Stimulated activated memory B cell treated with anti-CD40 and anti-IgM and Interleukin-4, amounts not matched to agents 10 μg/mL and 1 μg/mL and 100 μg/mL, for 72 hours (primary cell): ENCODE measurements at regions not wholly inside any gene's neighbourhood (a gene's known extent, or its start where the extent isn't known, plus 50 kb on each side); places are given as distances from the start of the nearest gene placed in this dataset.

Experiments used
- ATAC-seq: fragments of 150-1000 bp; cut with Tn5 transposase; 2 replicates; pipeline ENCODE4 v1.10.0; 2021
- H3K27ac Mint-ChIP-seq: one replicate; pipeline ENCODE4 v1.8.0; 2022; ENCODE audit warnings: mild to moderate bottlenecking, mixed read lengths
- H3K27me3 Mint-ChIP-seq: one replicate; pipeline ENCODE4 v1.8.0; 2022; ENCODE audit warnings: mixed read lengths
- H3K36me3 Mint-ChIP-seq: one replicate; pipeline ENCODE4 v1.8.0; 2022; ENCODE audit warnings: mixed read lengths
- H3K4me1 Mint-ChIP-seq: one replicate; pipeline ENCODE4 v1.8.0; 2022; ENCODE audit warnings: mixed read lengths
- H3K4me3 Mint-ChIP-seq: one replicate; pipeline ENCODE4 v1.8.0; 2022; ENCODE audit warnings: mild to moderate bottlenecking, moderate library complexity, mixed read lengths
- H3K9me3 Mint-ChIP-seq: one replicate; pipeline ENCODE4 v1.8.0; 2022; ENCODE audit warnings: mixed read lengths

- Mint-ChIP-seq H3K27ac (no peak overlapping the region), H3K36me3 (no peaks in the 10 kb centered on the region), H3K27me3 (no peaks in the 10 kb centered on the region), H3K4me1 (no peaks in the 10 kb centered on the region), H3K4me3 (no peak overlapping the region), H3K9me3 (no peaks in the 10 kb centered on the region)
- ATAC-seq = no peak
These were observed 392.5 kb upstream of the KLHL29 start for GRCh38 chr2:22992441-22992840.

DNA sequence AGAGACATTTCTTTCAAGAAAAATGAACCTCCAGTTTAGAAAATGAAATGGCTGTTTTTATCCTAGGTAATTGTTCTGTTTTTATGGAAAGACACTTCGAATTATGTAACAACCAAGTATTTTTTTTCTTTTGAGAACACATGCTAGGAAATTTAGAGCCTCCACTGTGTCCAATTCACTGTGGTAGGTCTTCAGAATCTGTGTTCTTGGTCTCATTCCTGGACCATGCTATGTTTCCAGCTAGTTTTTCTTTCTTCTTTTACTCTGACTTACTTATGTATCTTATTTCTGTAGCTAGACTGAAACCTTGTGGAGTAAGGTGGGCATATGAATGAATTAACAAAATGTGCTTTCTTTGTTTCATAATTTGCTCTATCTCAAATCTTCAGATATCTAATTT, 391.7 kb upstream of the KLHL29 start:
- ATAC-seq = no peak
- Mint-ChIP-seq H3K9me3 (no peaks in the 10 kb centered on the region), H3K36me3 (no peaks in the 10 kb centered on the region), H3K27me3 (no peaks in the 10 kb centered on the region), H3K4me1 (no peaks in the 10 kb centered on the region), H3K4me3 (no peak overlapping the region), H3K27ac (no peak overlapping the region)

- H3K4me3 Mint-ChIP-seq = no peak overlapping the region
- H3K4me1 Mint-ChIP-seq = no peaks in the 10 kb centered on the region
- H3K9me3 Mint-ChIP-seq = no peaks in the 10 kb centered on the region
- H3K36me3 Mint-ChIP-seq = no peaks in the 10 kb centered on the region
- no peak overlapping the region for H3K27ac Mint-ChIP-seq
- peaks cover 7% of the 10 kb centered on the region for H3K27me3 Mint-ChIP-seq
- ATAC-seq = no peak
These were observed 389.4 kb upstream of the KLHL29 start for GRCh38 chr2:22995576-22995975.

GRCh38 chr2:22996911-22997310, 388.1 kb upstream of the KLHL29 start:
- no peak overlapping the region for H3K4me3 Mint-ChIP-seq
- H3K27me3 Mint-ChIP-seq = peaks cover 7% of the 10 kb centered on the region
- no peaks in the 10 kb centered on the region for H3K4me1 Mint-ChIP-seq
- no peaks in the 10 kb centered on the region for H3K9me3 Mint-ChIP-seq
- ATAC-seq = no peak
- H3K36me3 Mint-ChIP-seq = no peaks in the 10 kb centered on the region
- H3K27ac Mint-ChIP-seq = no peak overlapping the region

DNA sequence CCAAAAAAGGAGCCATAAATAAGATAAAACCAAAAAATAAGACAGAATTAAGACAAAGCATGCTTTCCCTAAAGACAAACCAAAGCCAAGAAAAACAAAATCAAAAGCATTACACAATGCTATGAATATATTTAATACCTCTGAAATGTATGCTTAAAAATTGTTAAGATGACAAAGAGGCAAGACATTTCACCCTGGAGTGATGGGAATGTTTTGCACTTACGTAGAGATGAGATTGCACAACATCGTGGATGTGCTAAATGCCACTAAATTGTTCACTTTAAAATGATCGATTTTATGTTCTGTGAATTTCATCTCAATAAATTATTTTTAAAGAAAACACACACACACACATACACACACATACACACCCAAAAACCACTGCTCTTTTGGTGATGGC, 386.6 kb upstream of the KLHL29 start:
- Mint-ChIP-seq H3K27me3 (peaks cover 7% of the 10 kb centered on the region), H3K27ac (no peak overlapping the region), H3K4me3 (no peak overlapping the region), H3K36me3 (no peaks in the 10 kb centered on the region), H3K9me3 (no peaks in the 10 kb centered on the region), H3K4me1 (no peaks in the 10 kb centered on the region)
- ATAC-seq = no peak

- Mint-ChIP-seq H3K27me3 (peaks cover 7% of the 10 kb centered on the region), H3K36me3 (no peaks in the 10 kb centered on the region), H3K9me3 (no peaks in the 10 kb centered on the region), H3K4me3 (no peak overlapping the region), H3K4me1 (no peaks in the 10 kb centered on the region), H3K27ac (no peak overlapping the region)
- ATAC-seq = no peak
These were observed 385.0 kb upstream of the KLHL29 start for GRCh38 chr2:22999951-23000350.

DNA sequence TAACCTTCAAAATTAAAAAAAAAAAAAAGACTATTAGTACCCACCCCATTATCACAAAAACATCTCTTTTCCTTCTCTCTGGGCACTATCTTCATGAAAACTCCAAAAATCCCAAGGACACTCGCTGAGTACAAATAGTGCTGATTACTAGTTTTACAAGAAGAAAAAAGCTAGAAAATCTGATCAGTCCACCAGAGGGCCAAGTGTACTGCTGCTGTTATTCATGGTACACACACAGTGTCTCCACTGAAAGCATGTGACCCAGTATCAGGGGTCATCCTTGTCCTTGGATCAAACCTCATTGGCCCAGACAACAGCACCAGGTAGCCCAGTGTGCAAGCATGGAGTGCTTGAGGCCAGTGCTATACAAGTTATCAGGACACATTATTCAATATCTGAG, 382.7 kb upstream of the KLHL29 start:
- no peak overlapping the region for H3K4me3 Mint-ChIP-seq
- H3K36me3 Mint-ChIP-seq = no peaks in the 10 kb centered on the region
- peaks cover 7% of the 10 kb centered on the region for H3K27me3 Mint-ChIP-seq
- ATAC-seq = no peak
- H3K9me3 Mint-ChIP-seq = no peaks in the 10 kb centered on the region
- H3K4me1 Mint-ChIP-seq = no peaks in the 10 kb centered on the region
- H3K27ac Mint-ChIP-seq = no peak overlapping the region

- Mint-ChIP-seq H3K4me3 (no peak overlapping the region), H3K9me3 (no peaks in the 10 kb centered on the region), H3K4me1 (no peaks in the 10 kb centered on the region), H3K27me3 (no peaks in the 10 kb centered on the region), H3K27ac (no peak overlapping the region), H3K36me3 (no peaks in the 10 kb centered on the region)
- ATAC-seq = no peak
These were observed 379.5 kb upstream of the KLHL29 start for GRCh38 chr2:23005469-23005868.

DNA sequence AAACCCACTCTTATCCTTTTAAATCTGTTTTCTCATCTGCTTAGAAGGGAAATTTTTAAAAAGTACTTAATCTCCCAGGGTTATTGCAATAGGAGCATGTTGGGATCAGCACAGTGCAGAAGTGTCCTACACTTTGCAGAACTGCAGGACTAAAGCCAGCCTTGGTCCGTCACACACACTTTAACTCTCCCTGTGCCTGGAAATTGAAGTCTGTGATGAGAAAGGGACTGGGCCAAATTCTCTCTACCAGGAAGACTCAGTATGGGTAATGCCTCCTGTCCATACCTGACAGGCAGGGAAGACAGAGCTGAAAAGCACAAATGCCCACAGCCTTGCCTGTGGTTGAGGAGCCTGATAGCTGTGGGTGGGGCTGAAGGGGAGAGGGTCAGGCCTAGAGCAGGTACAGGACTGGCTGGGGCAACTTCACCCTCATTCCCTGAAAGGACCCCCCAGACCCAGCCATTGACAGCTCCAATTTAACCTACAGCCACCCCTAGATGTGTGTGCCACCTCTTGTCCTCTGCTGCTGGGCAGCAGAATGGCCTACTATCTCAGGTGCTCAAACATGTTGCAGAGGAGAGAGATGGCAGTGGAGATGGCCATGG, 377.2 kb upstream of the KLHL29 start:
- ATAC-seq = peak; percentile 21
- Mint-ChIP-seq H3K4me1 (no peaks in the 10 kb centered on the region), H3K27ac (no peak overlapping the region), H3K27me3 (no peaks in the 10 kb centered on the region), H3K4me3 (no peak overlapping the region), H3K9me3 (no peaks in the 10 kb centered on the region), H3K36me3 (no peaks in the 10 kb centered on the region)

- no peaks in the 10 kb centered on the region for H3K27me3 Mint-ChIP-seq
- no peak overlapping the region for H3K27ac Mint-ChIP-seq
- H3K4me3 Mint-ChIP-seq = no peak overlapping the region
- no peaks in the 10 kb centered on the region for H3K9me3 Mint-ChIP-seq
- H3K4me1 Mint-ChIP-seq = no peaks in the 10 kb centered on the region
- ATAC-seq = no peak
- no peaks in the 10 kb centered on the region for H3K36me3 Mint-ChIP-seq
These were observed 376.5 kb upstream of the KLHL29 start for GRCh38 chr2:23008440-23008839.

DNA sequence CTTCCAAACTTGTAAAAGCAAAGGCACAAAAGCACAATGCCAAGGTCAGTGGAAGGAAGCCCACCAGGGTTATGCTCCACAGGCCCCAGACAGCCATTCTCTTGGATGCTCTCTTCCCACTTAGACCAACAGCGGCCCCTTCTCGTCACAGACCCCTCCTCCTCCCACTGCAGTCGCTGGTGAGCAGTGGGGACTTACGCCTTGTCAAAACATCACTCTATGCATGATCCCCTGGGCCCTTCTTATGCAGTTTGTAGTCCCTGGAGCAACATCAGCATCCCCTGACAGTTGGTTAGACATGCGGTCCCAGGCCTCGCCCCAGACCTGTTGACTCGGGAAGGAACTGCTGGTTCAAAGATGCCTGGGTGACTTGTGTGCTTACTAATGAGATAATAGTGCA, 376.0 kb upstream of the KLHL29 start:
- Mint-ChIP-seq H3K36me3 (no peaks in the 10 kb centered on the region), H3K27me3 (no peaks in the 10 kb centered on the region), H3K9me3 (no peaks in the 10 kb centered on the region), H3K4me3 (no peak overlapping the region), H3K4me1 (no peaks in the 10 kb centered on the region), H3K27ac (no peak overlapping the region)
- no peak for ATAC-seq

DNA sequence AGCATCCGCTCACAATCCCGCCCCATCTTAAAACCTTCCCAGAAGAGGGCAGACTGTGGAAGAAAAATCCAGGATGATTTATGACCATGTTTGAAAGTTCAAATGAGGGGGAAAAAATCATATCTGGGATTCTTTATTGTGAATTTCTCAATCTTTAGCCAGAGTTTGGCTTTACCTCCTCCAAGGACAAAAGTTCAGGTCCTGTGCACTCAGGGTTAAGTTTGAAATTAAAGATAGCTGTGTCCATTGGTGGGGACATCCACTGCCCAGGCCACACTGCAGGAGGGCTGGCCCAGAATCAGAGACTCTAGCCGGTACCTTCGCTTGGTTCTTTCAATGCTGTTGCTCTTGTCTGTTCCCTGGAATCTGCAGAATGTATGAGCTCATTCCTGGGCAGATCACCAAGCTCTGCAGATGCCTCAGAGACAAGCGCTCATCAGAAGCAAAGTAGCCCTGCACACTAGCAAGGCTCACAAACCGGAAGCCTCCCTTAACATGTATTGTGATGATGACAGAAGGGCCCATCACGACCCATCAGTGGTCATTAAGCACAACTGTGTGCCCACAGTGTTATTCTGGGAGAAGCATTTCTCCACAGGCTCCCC, 375.3 kb upstream of the KLHL29 start:
- no peak for ATAC-seq
- Mint-ChIP-seq H3K27me3 (no peaks in the 10 kb centered on the region), H3K27ac (no peak overlapping the region), H3K4me3 (no peak overlapping the region), H3K9me3 (no peaks in the 10 kb centered on the region), H3K36me3 (no peaks in the 10 kb centered on the region), H3K4me1 (no peaks in the 10 kb centered on the region)

DNA sequence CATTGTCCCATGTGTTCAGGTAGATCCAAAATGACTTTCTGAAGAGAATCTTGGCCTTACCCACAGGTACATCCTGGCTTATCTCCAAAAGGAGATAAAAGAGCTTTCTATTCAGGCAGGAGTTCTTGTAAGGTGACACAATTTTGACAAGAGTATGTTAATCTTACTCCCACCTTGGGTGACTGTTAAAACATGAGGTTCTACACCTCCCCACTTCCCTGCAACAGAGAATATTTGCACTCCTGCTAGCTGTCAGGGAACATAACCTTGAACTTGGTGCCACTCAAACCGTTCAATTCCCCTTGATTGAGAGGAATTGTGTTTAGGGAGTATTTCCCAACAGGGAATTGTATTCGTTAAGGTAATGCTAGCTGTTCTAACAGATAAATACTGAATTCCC, 372.5 kb upstream of the KLHL29 start:
- ATAC-seq = no peak
- Mint-ChIP-seq H3K36me3 (no peaks in the 10 kb centered on the region), H3K4me3 (no peak overlapping the region), H3K27me3 (no peaks in the 10 kb centered on the region), H3K9me3 (no peaks in the 10 kb centered on the region), H3K27ac (no peak overlapping the region), H3K4me1 (no peaks in the 10 kb centered on the region)

GRCh38 chr2:23015651-23016200, 369.3 kb upstream of the KLHL29 start:
- ATAC-seq = no peak
- Mint-ChIP-seq H3K9me3 (no peaks in the 10 kb centered on the region), H3K4me3 (no peak overlapping the region), H3K36me3 (no peaks in the 10 kb centered on the region), H3K27me3 (no peaks in the 10 kb centered on the region), H3K4me1 (no peaks in the 10 kb centered on the region), H3K27ac (no peak overlapping the region)

GRCh38 chr2:23019476-23019875, 365.5 kb upstream of the KLHL29 start:
- H3K4me1 Mint-ChIP-seq = no peaks in the 10 kb centered on the region
- no peak overlapping the region for H3K27ac Mint-ChIP-seq
- H3K9me3 Mint-ChIP-seq = no peaks in the 10 kb centered on the region
- no peak overlapping the region for H3K4me3 Mint-ChIP-seq
- no peak for ATAC-seq
- H3K27me3 Mint-ChIP-seq = no peaks in the 10 kb centered on the region
- H3K36me3 Mint-ChIP-seq = no peaks in the 10 kb centered on the region

DNA sequence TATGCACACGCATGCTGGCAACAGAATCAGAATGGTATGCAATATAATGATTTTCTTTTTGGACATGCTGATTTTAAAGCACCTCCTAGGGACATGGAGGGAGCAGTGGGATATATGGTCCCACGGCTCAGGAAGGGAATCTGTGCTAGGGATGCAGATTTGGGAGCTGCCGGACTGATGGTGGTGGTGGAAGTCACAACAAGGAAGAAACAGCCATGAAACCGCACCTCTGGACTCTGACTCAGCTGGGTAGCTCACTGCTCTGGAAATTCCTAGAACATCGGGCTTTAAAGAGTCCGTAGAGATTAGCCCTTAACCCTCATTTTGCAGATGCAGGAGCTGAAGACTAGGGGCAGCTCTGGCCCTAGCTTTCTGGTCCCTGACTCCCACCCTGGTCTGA, 364.3 kb upstream of the KLHL29 start:
- H3K27me3 Mint-ChIP-seq = peaks cover 1% of the 10 kb centered on the region
- H3K27ac Mint-ChIP-seq = no peak overlapping the region
- no peak for ATAC-seq
- H3K36me3 Mint-ChIP-seq = no peaks in the 10 kb centered on the region
- H3K9me3 Mint-ChIP-seq = no peaks in the 10 kb centered on the region
- H3K4me3 Mint-ChIP-seq = no peak overlapping the region
- no peaks in the 10 kb centered on the region for H3K4me1 Mint-ChIP-seq
